ENCODE measurements at regions not wholly inside any gene's neighbourhood (a gene's known extent, or its start where the extent isn't known, plus 50 kb on each side); places are given as distances from the start of the nearest gene placed in this dataset.
"Not testable (repeated sequence)": the region's sequence is repeated elsewhere in the genome, so short reads cannot be mapped to it uniquely, and the experiment has no call there.

GRCh38 chr2:155879900-155880299 lies 452.6 kb downstream of the NR4A2 start:
- not testable (repeated sequence) for DNase-seq

- DNase-seq = no peak
Observed at GRCh38 chr2:155872396-155872795, 460.1 kb downstream of the NR4A2 start.

GRCh38 chr2:155871940-155872339 lies 460.6 kb downstream of the NR4A2 start:
- DNase-seq = no peak

- no peak for DNase-seq
Observed at GRCh38 chr2:155867564-155867963, 465.0 kb downstream of the NR4A2 start.

GRCh38 chr2:155866477-155866876 lies 466.0 kb downstream of the NR4A2 start:
- no peak for DNase-seq

GRCh38 chr2:155852156-155852555 lies 480.4 kb downstream of the NR4A2 start:
- DNase-seq = no peak

GRCh38 chr2:155846259-155846658 lies 486.3 kb downstream of the NR4A2 start:
- no peak for DNase-seq

- DNase-seq = no peak
Observed at GRCh38 chr2:155844461-155844860, 488.1 kb downstream of the NR4A2 start.

- no peak for DNase-seq
Observed at GRCh38 chr2:155842103-155842502, 490.4 kb downstream of the NR4A2 start.

- DNase-seq = no peak
Observed at GRCh38 chr2:155841442-155841841, 491.1 kb downstream of the NR4A2 start.

- no peak for DNase-seq
Observed at GRCh38 chr2:155840661-155841060, 491.9 kb downstream of the NR4A2 start.

- no peak for DNase-seq
Observed at GRCh38 chr2:155839991-155840390, 492.5 kb downstream of the NR4A2 start.

- no peak for DNase-seq
Observed at GRCh38 chr2:155839436-155839835, 493.1 kb downstream of the NR4A2 start.

- DNase-seq = no peak
Observed at GRCh38 chr2:155836439-155836838, 496.1 kb downstream of the NR4A2 start.

- no peak for DNase-seq
Observed at GRCh38 chr2:155830817-155831579, 501.5 kb downstream of the NR4A2 start.

GRCh38 chr2:155830351-155830750 lies 502.2 kb downstream of the NR4A2 start:
- DNase-seq = no peak

- no peak for DNase-seq
Observed at GRCh38 chr2:155825876-155826275, 506.6 kb downstream of the NR4A2 start.

- no peak for DNase-seq
Observed at GRCh38 chr2:155815851-155816250, 516.7 kb downstream of the NR4A2 start.

GRCh38 chr2:155815275-155815674 lies 517.2 kb downstream of the NR4A2 start:
- DNase-seq = no peak

- DNase-seq = no peak
Observed at GRCh38 chr2:155810411-155810810, 522.1 kb downstream of the NR4A2 start.

GRCh38 chr2:155802888-155803287 lies 529.6 kb downstream of the NR4A2 start:
- no peak for DNase-seq

GRCh38 chr2:155792666-155793065 lies 539.9 kb downstream of the NR4A2 start:
- no peak for DNase-seq

GRCh38 chr2:155770516-155770915 lies 562.0 kb downstream of the NR4A2 start:
- no peak for DNase-seq

GRCh38 chr2:155766342-155767115 lies 566.0 kb downstream of the NR4A2 start:
- DNase-seq = no peak

Data from right forelimb (tissue), 1 donor.